ENCODE measurements at regions not wholly inside any gene's neighbourhood (a gene's known extent, or its start where the extent isn't known, plus 50 kb on each side); places are given as distances from the start of the nearest gene placed in this dataset.

DNA sequence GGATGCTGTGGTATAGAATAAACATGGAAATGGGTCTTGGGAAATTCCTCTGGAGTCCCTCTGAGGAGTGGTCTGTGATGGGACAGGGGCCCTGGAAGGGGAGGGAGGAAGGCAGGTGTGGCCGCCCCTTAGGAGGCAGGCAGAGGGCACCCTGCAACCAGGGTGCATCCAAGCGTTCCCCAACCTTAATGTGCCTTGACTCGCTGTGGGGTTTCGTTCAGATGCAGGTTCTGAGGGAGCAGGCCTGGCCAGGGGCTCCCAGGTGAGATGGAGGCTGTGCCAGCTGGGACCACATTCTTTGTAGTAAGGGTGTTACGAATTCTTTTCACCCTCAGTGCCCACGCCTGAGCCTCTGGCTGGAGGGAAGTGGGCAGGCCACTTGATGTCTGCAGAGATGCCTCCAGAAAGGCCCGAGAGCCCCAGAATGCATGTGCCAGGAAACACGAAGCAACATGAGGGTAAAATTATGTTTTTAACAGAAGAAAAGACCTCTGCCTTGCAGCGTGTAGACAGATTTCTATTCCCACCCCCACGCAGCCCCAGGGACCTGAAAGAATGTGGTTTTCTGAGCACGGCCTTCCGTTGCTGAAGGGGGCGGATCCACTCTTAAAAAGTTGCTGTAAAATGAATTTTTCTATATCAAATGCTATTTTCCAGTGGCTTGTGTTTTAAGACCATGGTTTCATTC, 150.4 kb upstream of the IER5L start:
- TF ChIP-seq, protein P1, sequence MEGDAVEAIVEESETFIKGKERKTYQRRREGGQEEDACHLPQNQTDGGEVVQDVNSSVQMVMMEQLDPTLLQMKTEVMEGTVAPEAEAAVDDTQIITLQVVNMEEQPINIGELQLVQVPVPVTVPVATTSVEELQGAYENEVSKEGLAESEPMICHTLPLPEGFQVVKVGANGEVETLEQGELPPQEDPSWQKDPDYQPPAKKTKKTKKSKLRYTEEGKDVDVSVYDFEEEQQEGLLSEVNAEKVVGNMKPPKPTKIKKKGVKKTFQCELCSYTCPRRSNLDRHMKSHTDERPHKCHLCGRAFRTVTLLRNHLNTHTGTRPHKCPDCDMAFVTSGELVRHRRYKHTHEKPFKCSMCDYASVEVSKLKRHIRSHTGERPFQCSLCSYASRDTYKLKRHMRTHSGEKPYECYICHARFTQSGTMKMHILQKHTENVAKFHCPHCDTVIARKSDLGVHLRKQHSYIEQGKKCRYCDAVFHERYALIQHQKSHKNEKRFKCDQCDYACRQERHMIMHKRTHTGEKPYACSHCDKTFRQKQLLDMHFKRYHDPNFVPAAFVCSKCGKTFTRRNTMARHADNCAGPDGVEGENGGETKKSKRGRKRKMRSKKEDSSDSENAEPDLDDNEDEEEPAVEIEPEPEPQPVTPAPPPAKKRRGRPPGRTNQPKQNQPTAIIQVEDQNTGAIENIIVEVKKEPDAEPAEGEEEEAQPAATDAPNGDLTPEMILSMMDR (IDR thresholded peaks at IDR 0.05; ENCODE audit: low read length) = no peak
- TF ChIP-seq EZH2phosphoT487 (IDR thresholded peaks at IDR 0.05; ENCODE audit: low read length) (no peak), EZH2 (optimal IDR thresholded peaks at IDR 0.05; ENCODE audit: low read depth, low read length) (no peak)
- Histone ChIP-seq H3K79me2 (ENCODE audit: low read length) (no peaks in the 10 kb centered on the region), H3K9me3 (replicated peaks; ENCODE audit: insufficient read depth, low read length) (no peaks in the 10 kb centered on the region), H3K27ac (ENCODE audit: low read length) (no peak overlapping the region), H3K36me3 (replicated peaks; ENCODE audit: insufficient read depth, low read length) (no peaks in the 10 kb centered on the region), H2AFZ (ENCODE audit: low read length) (no peak overlapping the region), H3K4me3 (ENCODE audit: low read length) (no peak overlapping the region), H3K9me2 (replicated peaks; ENCODE audit: insufficient read depth, low read length) (no peaks in the 10 kb centered on the region), H3K27me3 (replicated peaks; ENCODE audit: insufficient read depth, low read length) (no peaks in the 10 kb centered on the region), H3K4me1 (ENCODE audit: low read length) (no peaks in the 10 kb centered on the region), H3K9ac (ENCODE audit: low read length) (no peak overlapping the region), H3K4me2 (ENCODE audit: low read depth, low read length) (no peak overlapping the region), H3F3A (ENCODE audit: insufficient read depth, low read length) (no peaks in the 10 kb centered on the region), H4K20me1 (ENCODE audit: insufficient read depth, low read length) (no peaks in the 10 kb centered on the region)
- DNase-seq = no peak

DNA sequence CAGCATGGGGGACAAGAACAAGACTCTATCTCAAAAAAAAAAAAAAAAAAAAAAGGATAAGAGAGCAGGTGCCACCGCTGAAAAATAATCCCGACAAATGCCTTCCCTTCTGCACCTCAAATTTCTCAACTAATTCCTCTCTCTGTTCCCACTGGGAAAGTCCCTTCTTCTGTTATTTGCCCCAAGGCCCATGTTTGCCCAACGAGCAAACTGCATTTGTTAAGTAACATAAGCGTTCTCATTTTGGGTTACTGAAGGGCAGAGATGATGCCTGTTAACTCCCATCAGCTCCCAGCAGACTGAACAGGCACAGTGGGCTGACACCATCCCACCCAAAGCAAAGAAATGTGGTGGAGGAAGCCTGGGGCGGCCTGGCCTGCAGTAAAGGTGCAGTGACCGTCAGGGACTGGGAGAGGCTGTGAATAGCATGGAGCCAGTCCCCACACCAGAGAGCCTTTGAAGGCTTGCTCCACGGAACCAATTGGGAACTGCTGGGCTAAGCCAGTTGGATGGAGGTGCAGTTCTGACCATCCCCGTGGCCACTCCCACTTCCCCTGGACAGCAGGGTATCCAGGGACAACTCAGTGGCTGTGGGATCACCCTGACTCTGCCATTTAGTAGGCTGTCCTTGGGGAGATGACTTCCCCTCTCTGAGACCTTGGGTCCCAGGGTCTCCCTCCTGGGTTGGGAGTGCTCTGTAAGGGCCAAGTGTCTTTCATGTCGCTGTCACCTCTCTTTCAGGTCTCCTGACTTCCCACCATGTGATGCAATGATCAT, 149.7 kb upstream of the IER5L start:
- DNase-seq = no peak
- no peaks in the 10 kb centered on the region for H3F3A ChIP-seq (ENCODE audit: insufficient read depth, low read length)
- H3K9me2 ChIP-seq (replicated peaks; ENCODE audit: insufficient read depth, low read length) = no peaks in the 10 kb centered on the region
- no peaks in the 10 kb centered on the region for H3K27me3 ChIP-seq (replicated peaks; ENCODE audit: insufficient read depth, low read length)
- H4K20me1 ChIP-seq (ENCODE audit: insufficient read depth, low read length) = no peaks in the 10 kb centered on the region
- no peak overlapping the region for H3K4me3 ChIP-seq (ENCODE audit: low read length)
- no peak overlapping the region for H3K27ac ChIP-seq (ENCODE audit: low read length)
- no peaks in the 10 kb centered on the region for H3K4me1 ChIP-seq (ENCODE audit: low read length)
- H3K9ac ChIP-seq (ENCODE audit: low read length) = no peak overlapping the region
- H3K4me2 ChIP-seq (ENCODE audit: low read depth, low read length) = no peak overlapping the region
- no peaks in the 10 kb centered on the region for H3K36me3 ChIP-seq (replicated peaks; ENCODE audit: insufficient read depth, low read length)
- H3K79me2 ChIP-seq (ENCODE audit: low read length) = no peaks in the 10 kb centered on the region
- H2AFZ ChIP-seq (ENCODE audit: low read length) = no peak overlapping the region
- TF ChIP-seq, protein P1 (IDR thresholded peaks at IDR 0.05; ENCODE audit: low read length) = no peak
- TF ChIP-seq EZH2 (optimal IDR thresholded peaks at IDR 0.05; ENCODE audit: low read depth, low read length) (no peak), EZH2phosphoT487 (IDR thresholded peaks at IDR 0.05; ENCODE audit: low read length) (no peak)
- no peaks in the 10 kb centered on the region for H3K9me3 ChIP-seq (replicated peaks; ENCODE audit: insufficient read depth, low read length)

DNA sequence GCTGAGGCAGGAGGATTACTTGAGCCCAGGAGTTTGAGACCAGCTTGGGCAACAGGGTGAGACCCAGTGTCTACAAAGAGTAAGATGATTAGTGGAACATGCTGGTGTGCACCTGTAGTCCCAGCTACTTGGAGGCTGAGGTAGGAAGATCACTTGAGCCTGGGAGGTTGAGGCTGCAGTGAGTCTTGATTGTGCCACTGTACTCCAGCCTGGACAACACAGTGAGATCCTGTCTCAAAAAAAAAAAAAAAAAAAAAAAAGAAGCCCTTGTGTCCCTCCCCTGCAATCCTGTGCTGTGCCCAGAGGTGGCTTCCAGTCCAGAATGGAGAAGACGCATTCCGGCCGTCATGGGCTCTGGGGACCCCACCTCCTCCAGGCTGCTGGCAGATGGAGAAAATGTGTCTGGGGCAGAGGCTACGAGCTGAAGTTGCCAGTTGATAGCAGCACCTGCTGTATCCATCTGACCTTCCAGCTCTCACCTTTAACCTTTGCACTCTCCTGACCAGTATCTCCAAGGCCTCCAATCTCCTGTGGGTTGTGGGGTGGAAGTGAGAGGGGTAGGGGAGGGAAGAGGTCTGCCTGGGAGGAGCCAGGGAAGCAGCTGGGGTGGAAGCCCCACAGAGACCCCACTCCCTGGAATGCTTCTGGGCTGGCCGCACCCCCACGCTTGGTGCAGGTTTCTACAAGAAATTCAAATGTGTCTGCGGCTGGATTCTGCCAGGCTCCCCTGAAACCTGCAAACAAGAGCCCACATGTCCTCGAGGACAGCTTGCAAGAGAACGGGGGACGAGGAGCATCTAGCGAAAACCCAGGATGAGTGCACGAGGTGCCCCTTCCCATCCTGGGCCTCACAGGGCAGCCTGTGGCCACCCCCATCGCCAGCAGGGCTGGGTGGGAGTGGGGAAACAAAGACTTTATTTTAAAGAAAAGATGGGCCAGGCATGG, 148.3 kb upstream of the IER5L start:
- no peaks in the 10 kb centered on the region for H3K79me2 ChIP-seq (ENCODE audit: low read length)
- H4K20me1 ChIP-seq (ENCODE audit: insufficient read depth, low read length) = no peaks in the 10 kb centered on the region
- no peaks in the 10 kb centered on the region for H3K9me3 ChIP-seq (replicated peaks; ENCODE audit: insufficient read depth, low read length)
- H3K9me2 ChIP-seq (replicated peaks; ENCODE audit: insufficient read depth, low read length) = no peaks in the 10 kb centered on the region
- no peaks in the 10 kb centered on the region for H3K36me3 ChIP-seq (replicated peaks; ENCODE audit: insufficient read depth, low read length)
- no peak for TF ChIP-seq EZH2phosphoT487 (IDR thresholded peaks at IDR 0.05; ENCODE audit: low read length)
- TF ChIP-seq, protein P1 (IDR thresholded peaks at IDR 0.05; ENCODE audit: low read length) = no peak
- no peak for TF ChIP-seq EZH2 (optimal IDR thresholded peaks at IDR 0.05; ENCODE audit: low read depth, low read length)
- DNase-seq = no peak
- H3K27me3 ChIP-seq (replicated peaks; ENCODE audit: insufficient read depth, low read length) = no peaks in the 10 kb centered on the region
- H3K4me3 ChIP-seq (ENCODE audit: low read length) = no peak overlapping the region
- peaks cover 2% of the 10 kb centered on the region for H3K4me1 ChIP-seq (ENCODE audit: low read length)
- no peak overlapping the region for H2AFZ ChIP-seq (ENCODE audit: low read length)
- no peaks in the 10 kb centered on the region for H3F3A ChIP-seq (ENCODE audit: insufficient read depth, low read length)
- H3K4me2 ChIP-seq (ENCODE audit: low read depth, low read length) = no peak overlapping the region
- H3K27ac ChIP-seq (ENCODE audit: low read length) = no peak overlapping the region
- H3K9ac ChIP-seq (ENCODE audit: low read length) = no peak overlapping the region

All from MM.1S (cell line).